GM23248 (cell line): ENCODE measurements at regions not wholly inside any gene's neighbourhood (a gene's known extent, or its start where the extent isn't known, plus 50 kb on each side); places are given as distances from the start of the nearest gene placed in this dataset.
"Not testable (repeated sequence)": the region's sequence is repeated elsewhere in the genome, so short reads cannot be mapped to it uniquely, and the experiment has no call there.

Source experiments
- DNase-seq: peaks from one replicate; pipeline ENCODE4 v3.0.0-alpha.2; 2015
- H2AFZ ChIP-seq: fragments of 200-600 bp; sonication (generic); 2 replicates; pipeline ENCODE4 v1.6.1; 2016; ENCODE audit warnings: antibody characterized with exemption
- H3F3A ChIP-seq: fragments of 200-600 bp; sonication (generic); 2 replicates; pipeline ENCODE4 v1.6.1; 2016; ENCODE audit warnings: mild to moderate bottlenecking, antibody characterized with exemption, mixed run types; ENCODE audit not compliant: insufficient read depth
- H3K27ac ChIP-seq: fragments of 200-600 bp; sonication (generic); 2 replicates; pipeline ENCODE4 v1.5.1; 2016; ENCODE audit warnings: mild to moderate bottlenecking
- H3K27me3 ChIP-seq: fragments of 200-600 bp; sonication (generic); replicated peaks from 2 replicates; pipeline ENCODE4 v1.6.1; 2016; ENCODE audit warnings: mild to moderate bottlenecking; ENCODE audit not compliant: insufficient read depth
- H3K36me3 ChIP-seq: fragments of 200-600 bp; sonication (generic); 2 replicates; pipeline ENCODE4 v1.6.1; 2016; ENCODE audit warnings: low read depth, mild to moderate bottlenecking
- H3K4me1 ChIP-seq: fragments of 200-600 bp; sonication (generic); 2 replicates; pipeline ENCODE4 v1.6.1; 2016; ENCODE audit warnings: mild to moderate bottlenecking; ENCODE audit not compliant: insufficient read depth
- H3K4me2 ChIP-seq: fragments of 200-600 bp; sonication (generic); one replicate; pipeline ENCODE4 v1.6.1; 2016; ENCODE audit warnings: mild to moderate bottlenecking; ENCODE audit not compliant: unreplicated experiment
- H3K4me3 ChIP-seq: fragments of 200-600 bp; sonication (generic); 2 replicates; pipeline ENCODE4 v1.5.1; 2016; ENCODE audit warnings: mild to moderate bottlenecking
- H3K79me2 ChIP-seq: fragments of 200-600 bp; sonication (generic); 2 replicates; pipeline ENCODE4 v1.6.1; 2016; ENCODE audit warnings: mild to moderate bottlenecking; ENCODE audit not compliant: insufficient read depth
- H3K9ac ChIP-seq: fragments of 200-600 bp; sonication (generic); 2 replicates; pipeline ENCODE4 v1.6.1; 2016; ENCODE audit warnings: mild to moderate bottlenecking
- H3K9me2 ChIP-seq: fragments of 200-600 bp; sonication (generic); 2 replicates; pipeline ENCODE4 v1.6.1; 2016; ENCODE audit warnings: mixed run types, mild to moderate bottlenecking, moderate library complexity; ENCODE audit not compliant: insufficient read depth
- H3K9me3 ChIP-seq: fragments of 200-600 bp; sonication (generic); one replicate; pipeline ENCODE4 v1.6.1; 2017; ENCODE audit warnings: low read depth
- H4K20me1 ChIP-seq: fragments of 200-600 bp; sonication (generic); 2 replicates; pipeline ENCODE4 v1.6.0; 2016; ENCODE audit not compliant: insufficient read depth
- EZH2 ChIP-seq: fragments of 200-600 bp; sonication (generic); IDR thresholded peaks from 2 replicates; pipeline ENCODE4 v1.6.1; 2018; ENCODE audit warnings: antibody characterized with exemption, mild to moderate bottlenecking; ENCODE audit not compliant: insufficient read depth, poor library complexity, severe bottlenecking
- EZH2phosphoT487 ChIP-seq: fragments of 200-600 bp; sonication (generic); IDR thresholded peaks from 2 replicates; pipeline ENCODE4 v1.6.1; 2018; ENCODE audit warnings: antibody characterized with exemption, moderate library complexity, mild to moderate bottlenecking, low read depth; ENCODE audit not compliant: insufficient read depth
- WGBS, 2 experiments: methylation state at CpG; one replicate each; pipeline ENCODE4 v1.1.6; 2015 to 2017; ENCODE audit warnings: low lambda C conversion rate in 2 of 2, low coverage in 1 of 2; ENCODE audit errors: missing lambda C conversion rate in 2 of 2; 5-methylcytosine and 5-hydroxymethylcytosine counted together
- in situ Hi-C: fragments of 300-500 bp; cut with MboI; formaldehyde crosslinking; loops from 2 replicates; pipeline ENCODE4 v1.15.0; 2020

- DNase-seq: no peak
- no peak overlapping the region for H3K27ac ChIP-seq
- no peaks in the 10 kb centered on the region for H3K9me2 ChIP-seq
- H3K9me3 ChIP-seq: no peaks in the 10 kb centered on the region
- 6 to 13% methylated on average over 2 of the region's 2 CpGs for WGBS, 2 experiments
- no peak overlapping the region for H3K4me3 ChIP-seq
- TF ChIP-seq EZH2 (no peak), EZH2phosphoT487 (no peak)
- no peaks in the 10 kb centered on the region for H4K20me1 ChIP-seq
- no peak overlapping the region for H3K4me2 ChIP-seq
- no peaks in the 10 kb centered on the region for H3K79me2 ChIP-seq
- H3K36me3 ChIP-seq: no peaks in the 10 kb centered on the region
- in situ Hi-C loops: no loop called here
- no peaks in the 10 kb centered on the region for H3F3A ChIP-seq
- no peaks in the 10 kb centered on the region for H3K4me1 ChIP-seq
- H3K9ac ChIP-seq: no peak overlapping the region
- H2AFZ ChIP-seq: no peak overlapping the region
- H3K27me3 ChIP-seq: no peaks in the 10 kb centered on the region
These were observed 420.3 kb downstream of the RSL24D1 start for GRCh38 chr15:54776410-54776809.

- in situ Hi-C loops: no loop called here
- 36 to 45% methylated on average over 1 of the region's 1 CpG for WGBS, 2 experiments
- Histone ChIP-seq H3K4me3 (no peak overlapping the region), H3K27ac (no peak overlapping the region), H4K20me1 (no peaks in the 10 kb centered on the region), H3K36me3 (no peaks in the 10 kb centered on the region), H3K9me2 (no peaks in the 10 kb centered on the region), H3K79me2 (no peaks in the 10 kb centered on the region), H3K27me3 (no peaks in the 10 kb centered on the region), H3K9ac (no peak overlapping the region), H2AFZ (no peak overlapping the region), H3K4me2 (no peak overlapping the region), H3F3A (no peaks in the 10 kb centered on the region), H3K4me1 (no peaks in the 10 kb centered on the region), H3K9me3 (no peaks in the 10 kb centered on the region)
- DNase-seq: no peak
- no peak for TF ChIP-seq EZH2phosphoT487
- no peak for TF ChIP-seq EZH2
These were observed 424.1 kb downstream of the RSL24D1 start for GRCh38 chr15:54772663-54773062.

- WGBS, 2 experiments: 33 to 37% methylated on average over 8 of the region's 8 CpGs
- H3K9me3 ChIP-seq, H3K27ac ChIP-seq, H3K36me3 ChIP-seq, H4K20me1 ChIP-seq, H3K79me2 ChIP-seq, H3K9me2 ChIP-seq, H2AFZ ChIP-seq, H3K9ac ChIP-seq, H3K4me1 ChIP-seq, DNase-seq, H3K4me3 ChIP-seq, H3F3A ChIP-seq, H3K4me2 ChIP-seq, H3K27me3 ChIP-seq, in situ Hi-C loops: not testable (repeated sequence)
These were observed 447.3 kb downstream of the RSL24D1 start for GRCh38 chr15:54749461-54749860.

GRCh38 chr15:54722342-54722986 lies 474.3 kb downstream of the RSL24D1 start:
- Histone ChIP-seq H3K79me2 (no peaks in the 10 kb centered on the region), H2AFZ (no peak overlapping the region), H3K36me3 (no peaks in the 10 kb centered on the region), H3K9me2 (no peaks in the 10 kb centered on the region), H4K20me1 (no peaks in the 10 kb centered on the region), H3K4me3 (no peak overlapping the region), H3K9me3 (peaks cover 5% of the 10 kb centered on the region), H3K4me2 (no peak overlapping the region), H3K9ac (no peak overlapping the region), H3K4me1 (no peaks in the 10 kb centered on the region), H3K27ac (no peak overlapping the region), H3F3A (no peaks in the 10 kb centered on the region), H3K27me3 (no peaks in the 10 kb centered on the region)
- TF ChIP-seq EZH2phosphoT487 (no peak), EZH2 (no peak)
- WGBS, 2 experiments: 32 to 40% methylated on average over 9 of the region's 9 CpGs
- in situ Hi-C loops: no loop called here
- DNase-seq: no peak

- WGBS, 2 experiments: 35 to 37% methylated on average over 2 of the region's 2 CpGs
- TF ChIP-seq EZH2: no peak
- TF ChIP-seq EZH2phosphoT487: no peak
- Histone ChIP-seq H3K36me3 (no peaks in the 10 kb centered on the region), H3F3A (no peaks in the 10 kb centered on the region), H4K20me1 (no peaks in the 10 kb centered on the region), H3K9ac (no peak overlapping the region), H3K9me2 (no peaks in the 10 kb centered on the region), H3K79me2 (no peaks in the 10 kb centered on the region), H3K4me2 (no peak overlapping the region), H3K27me3 (no peaks in the 10 kb centered on the region), H3K4me3 (no peak overlapping the region), H2AFZ (no peak overlapping the region), H3K4me1 (no peaks in the 10 kb centered on the region), H3K27ac (no peak overlapping the region), H3K9me3 (peaks cover 5% of the 10 kb centered on the region)
- DNase-seq: no peak
- in situ Hi-C loops: no loop called here
These were observed 477.4 kb downstream of the RSL24D1 start for GRCh38 chr15:54719325-54719724.
